ENCODE measurements at regions not wholly inside any gene's neighbourhood (a gene's known extent, or its start where the extent isn't known, plus 50 kb on each side); places are given as distances from the start of the nearest gene placed in this dataset.

GRCh38 chr17:13736916-13737315, 135.2 kb upstream of the HS3ST3A1 start:
- H3K27ac ChIP-seq, result no peak overlapping the region

GRCh38 chr17:13740686-13741085, 139.0 kb upstream of the HS3ST3A1 start:
- TF ChIP-seq, protein P1, sequence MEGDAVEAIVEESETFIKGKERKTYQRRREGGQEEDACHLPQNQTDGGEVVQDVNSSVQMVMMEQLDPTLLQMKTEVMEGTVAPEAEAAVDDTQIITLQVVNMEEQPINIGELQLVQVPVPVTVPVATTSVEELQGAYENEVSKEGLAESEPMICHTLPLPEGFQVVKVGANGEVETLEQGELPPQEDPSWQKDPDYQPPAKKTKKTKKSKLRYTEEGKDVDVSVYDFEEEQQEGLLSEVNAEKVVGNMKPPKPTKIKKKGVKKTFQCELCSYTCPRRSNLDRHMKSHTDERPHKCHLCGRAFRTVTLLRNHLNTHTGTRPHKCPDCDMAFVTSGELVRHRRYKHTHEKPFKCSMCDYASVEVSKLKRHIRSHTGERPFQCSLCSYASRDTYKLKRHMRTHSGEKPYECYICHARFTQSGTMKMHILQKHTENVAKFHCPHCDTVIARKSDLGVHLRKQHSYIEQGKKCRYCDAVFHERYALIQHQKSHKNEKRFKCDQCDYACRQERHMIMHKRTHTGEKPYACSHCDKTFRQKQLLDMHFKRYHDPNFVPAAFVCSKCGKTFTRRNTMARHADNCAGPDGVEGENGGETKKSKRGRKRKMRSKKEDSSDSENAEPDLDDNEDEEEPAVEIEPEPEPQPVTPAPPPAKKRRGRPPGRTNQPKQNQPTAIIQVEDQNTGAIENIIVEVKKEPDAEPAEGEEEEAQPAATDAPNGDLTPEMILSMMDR (conservative IDR thresholded peaks at IDR 0.05), result no peak
- TF ChIP-seq ZFX (IDR thresholded peaks at IDR 0.05), result no peak
- no peak overlapping the region for H3K27ac ChIP-seq

More at GRCh38 chr17:13736916-13737315, 135.2 kb upstream of the HS3ST3A1 start:
- no peak for TF ChIP-seq ZFX (IDR thresholded peaks at IDR 0.05)
- TF ChIP-seq, protein P1 (conservative IDR thresholded peaks at IDR 0.05), result no peak

DNA sequence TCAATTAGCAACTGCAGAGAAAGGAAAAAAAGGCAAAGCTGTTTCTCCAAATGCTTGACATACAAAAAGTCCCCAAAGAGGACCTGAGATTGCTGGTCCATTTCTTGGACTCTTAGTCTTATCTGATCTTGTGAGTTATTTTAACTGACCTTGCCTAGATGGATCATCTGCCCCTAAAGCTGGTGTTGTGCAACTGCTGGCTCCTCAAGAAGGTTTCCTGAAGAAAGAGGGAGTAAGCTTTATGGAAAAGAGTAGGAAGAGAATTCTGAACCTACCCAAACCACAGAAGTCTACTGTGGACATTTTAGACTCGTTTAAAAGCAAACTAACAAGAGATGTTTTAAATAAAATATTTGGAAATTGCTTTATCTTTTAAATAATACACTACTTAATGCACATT, 140.0 kb upstream of the HS3ST3A1 start:
- no peak overlapping the region for H3K27ac ChIP-seq
- TF ChIP-seq, protein P1 (conservative IDR thresholded peaks at IDR 0.05), result no peak
- no peak for TF ChIP-seq ZFX (IDR thresholded peaks at IDR 0.05)

GRCh38 chr17:13743906-13744305, 142.2 kb upstream of the HS3ST3A1 start:
- TF ChIP-seq, protein P1 (conservative IDR thresholded peaks at IDR 0.05), result no peak
- no peak overlapping the region for H3K27ac ChIP-seq

GRCh38 chr17:13746404-13746803, 144.7 kb upstream of the HS3ST3A1 start:
- no peak for TF ChIP-seq ZFX (IDR thresholded peaks at IDR 0.05)
- TF ChIP-seq, protein P1 (conservative IDR thresholded peaks at IDR 0.05), result no peak

GRCh38 chr17:13749166-13749890, 147.6 kb upstream of the HS3ST3A1 start:
- TF ChIP-seq, protein P1 (conservative IDR thresholded peaks at IDR 0.05), result no peak
- no peak for TF ChIP-seq ZFX (IDR thresholded peaks at IDR 0.05)
- no peak overlapping the region for H3K27ac ChIP-seq

More at GRCh38 chr17:13746404-13746803, 144.7 kb upstream of the HS3ST3A1 start:
- no peak overlapping the region for H3K27ac ChIP-seq

DNA sequence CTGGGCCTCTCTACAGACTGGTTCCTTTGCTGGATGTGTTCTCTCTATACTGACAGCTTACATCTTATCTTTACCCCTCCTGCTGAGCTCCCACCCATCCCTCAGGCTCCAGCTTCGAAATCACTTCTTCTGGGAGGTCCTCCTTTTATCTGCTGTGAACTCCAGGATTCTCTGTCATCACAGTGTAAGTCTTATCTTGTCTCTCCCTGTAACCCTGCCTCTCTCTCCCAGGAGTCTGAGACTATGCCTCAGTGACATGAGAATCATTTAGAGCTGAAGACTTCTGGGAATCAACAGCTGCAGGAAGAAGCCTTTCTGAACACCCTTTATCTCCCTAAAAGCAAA, 148.1 kb upstream of the HS3ST3A1 start:
- no peak overlapping the region for H3K27ac ChIP-seq
- TF ChIP-seq, protein P1 (conservative IDR thresholded peaks at IDR 0.05), result no peak
- TF ChIP-seq ZFX (IDR thresholded peaks at IDR 0.05), result no peak

Data from C4-2B (cell line).